PC-3 (cell line): ENCODE measurements at regions not wholly inside any gene's neighbourhood (a gene's known extent, or its start where the extent isn't known, plus 50 kb on each side); places are given as distances from the start of the nearest gene placed in this dataset.

Experiments used
- ATAC-seq: fragments of 200-7000 bp; cut with Tn5 transposase; 2 replicates; pipeline ENCODE4 v1.9.1; 2020; ENCODE audit warnings: mild to moderate bottlenecking, moderate library complexity
- BruUV-seq: library from RNA; stranded (reverse); fragments of 400-500 nt; replicated peaks from 2 replicates; lab custom pipeline; 2021; lab: Mats Ljungman, UMichigan
- CTCF ChIA-PET: fragments of 300-600 bp; sonication (Branson Sonifier 250); formaldehyde crosslinking; loops from one replicate; lab custom pipeline; 2022; ENCODE audit warnings: antibody characterized with exemption; lab: Charles Lee
- POLR2A ChIA-PET: fragments of 300-600 bp; sonication (Branson Sonifier 250); formaldehyde crosslinking; loops from one replicate; lab custom pipeline; 2022; ENCODE audit warnings: antibody characterized with exemption; ENCODE audit not compliant: unreplicated experiment; lab: Charles Lee
- DNase-seq: peaks from one replicate; pipeline ENCODE4 v3.0.0-alpha.2; 2015
- H2AFZ ChIP-seq: fragments of 300-600 bp; sonication (generic); 2 replicates; pipeline ENCODE4 v1.6.0; 2016; ENCODE audit warnings: antibody characterized with exemption, low read length
- H3F3A ChIP-seq: fragments of 300-600 bp; sonication (generic); one replicate; pipeline ENCODE4 v1.6.0; 2017; ENCODE audit warnings: antibody characterized with exemption, low read length, control low read depth, mild to moderate bottlenecking; ENCODE audit not compliant: unreplicated experiment
- H3K27ac ChIP-seq: fragments of 300-600 bp; sonication (generic); 2 replicates; pipeline ENCODE4 v1.5.1; 2016; ENCODE audit warnings: mild to moderate bottlenecking, low read length
- H3K27me3 ChIP-seq: fragments of 300-600 bp; sonication (generic); 2 replicates; pipeline ENCODE4 v1.6.1; 2016; ENCODE audit warnings: low read length, mixed read lengths
- H3K36me3 ChIP-seq: fragments of 300-600 bp; sonication (generic); 2 replicates; pipeline ENCODE4 v1.6.1; 2016; ENCODE audit warnings: low read depth, mixed run types, low read length, mixed read lengths
- H3K4me1 ChIP-seq: fragments of 300-600 bp; sonication (generic); 2 replicates; pipeline ENCODE4 v1.5.1; 2016; ENCODE audit warnings: low read length; ENCODE audit not compliant: insufficient read depth
- H3K4me2 ChIP-seq: fragments of 300-600 bp; sonication (generic); 2 replicates; pipeline ENCODE4 v1.6.0; 2016; ENCODE audit warnings: low read length
- H3K4me3 ChIP-seq: fragments of 300-600 bp; sonication (generic); 2 replicates; pipeline ENCODE4 v1.5.1; 2016; ENCODE audit warnings: mild to moderate bottlenecking, low read length, mixed read lengths
- H3K79me2 ChIP-seq: fragments of 300-600 bp; sonication (generic); 2 replicates; pipeline ENCODE4 v1.6.1; 2017; ENCODE audit warnings: low read length, mixed read lengths
- H3K9ac ChIP-seq: fragments of 300-600 bp; sonication (generic); 2 replicates; pipeline ENCODE4 v1.6.0; 2016; ENCODE audit warnings: mild to moderate bottlenecking, low read length
- H3K9me2 ChIP-seq: fragments of 300-600 bp; sonication (generic); replicated peaks from 2 replicates; pipeline ENCODE4 v1.6.1; 2016; ENCODE audit warnings: mixed run types, low read length, mixed read lengths
- H3K9me3 ChIP-seq: fragments of 300-600 bp; sonication (generic); 2 replicates; pipeline ENCODE4 v1.6.1; 2016; ENCODE audit warnings: low read length, mixed read lengths
- H4K20me1 ChIP-seq: fragments of 300-600 bp; sonication (generic); 2 replicates; pipeline ENCODE4 v1.6.1; 2016; ENCODE audit warnings: low read length, mixed read lengths
- CTCF ChIP-seq: fragments of 300-600 bp; sonication (generic); conservative IDR thresholded peaks from 2 replicates; pipeline ENCODE4 v1.5.1; 2017; ENCODE audit warnings: antibody characterized with exemption, low read depth, mild to moderate bottlenecking, low read length
- EZH2 ChIP-seq: fragments of 300-600 bp; sonication (generic); IDR thresholded peaks from one replicate; pipeline ENCODE4 v1.6.1; 2017; ENCODE audit warnings: antibody characterized with exemption, mild to moderate bottlenecking, low read length; ENCODE audit not compliant: unreplicated experiment
- EZH2phosphoT487 ChIP-seq: fragments of 300-600 bp; sonication (generic); IDR thresholded peaks from 2 replicates; pipeline ENCODE4 v1.6.1; 2018; ENCODE audit warnings: mild to moderate bottlenecking, antibody characterized with exemption, low read length, borderline replicate concordance
- intact Hi-C: fragments of 100-400 bp; cut with micrococcal nuclease; formaldehyde crosslinking; loops from 2 replicates; pipeline ENCODE4 v1.9.0; 2023

GRCh38 chr5:163619273-163619934 lies 114.0 kb downstream of the MAT2B start:
- ATAC-seq, result no peak
- Histone ChIP-seq H3K36me3 (no peaks in the 10 kb centered on the region), H3K9ac (no peak overlapping the region), H3K4me2 (no peak overlapping the region), H3K4me1 (no peaks in the 10 kb centered on the region), H3K9me2 (no peaks in the 10 kb centered on the region), H3K9me3 (no peaks in the 10 kb centered on the region), H2AFZ (no peak overlapping the region), H3K4me3 (no peak overlapping the region), H3K79me2 (no peaks in the 10 kb centered on the region), H4K20me1 (no peaks in the 10 kb centered on the region), H3K27me3 (peaks cover 87% of the 10 kb centered on the region), H3K27ac (no peak overlapping the region), H3F3A (no peaks in the 10 kb centered on the region)
- ChIA-PET POLR2A (no interaction called here), CTCF (no interaction called here)
- no peak for DNase-seq
- intact Hi-C loops, result no loop called here
- no TSS peak for BruUV-seq
- no peak for TF ChIP-seq CTCF
- no peak for TF ChIP-seq EZH2phosphoT487
- no peak for TF ChIP-seq EZH2

- no peak overlapping the region for H3K27ac ChIP-seq
- BruUV-seq, result no TSS peak
- no peaks in the 10 kb centered on the region for H3K36me3 ChIP-seq
- CTCF ChIA-PET, result no interaction called here
- H3K4me3 ChIP-seq, result no peak overlapping the region
- H3F3A ChIP-seq, result no peaks in the 10 kb centered on the region
- H3K79me2 ChIP-seq, result no peaks in the 10 kb centered on the region
- no peaks in the 10 kb centered on the region for H3K9me2 ChIP-seq
- no peak overlapping the region for H2AFZ ChIP-seq
- no peak overlapping the region for H3K4me2 ChIP-seq
- POLR2A ChIA-PET, result no interaction called here
- intact Hi-C loops, result no loop called here
- TF ChIP-seq CTCF (no peak), EZH2 (no peak), EZH2phosphoT487 (no peak)
- no peaks in the 10 kb centered on the region for H3K9me3 ChIP-seq
- H3K4me1 ChIP-seq, result no peaks in the 10 kb centered on the region
- no peaks in the 10 kb centered on the region for H4K20me1 ChIP-seq
- DNase-seq (no peak), ATAC-seq (no peak)
- no peak overlapping the region for H3K9ac ChIP-seq
- H3K27me3 ChIP-seq, result peaks cover 84% of the 10 kb centered on the region
Measured at GRCh38 chr5:163619951-163620350, 114.5 kb downstream of the MAT2B start.

- TF ChIP-seq EZH2 (no peak), CTCF (no peak), EZH2phosphoT487 (no peak)
- H3K4me1 ChIP-seq, result no peaks in the 10 kb centered on the region
- H3K9me2 ChIP-seq, result no peaks in the 10 kb centered on the region
- H3F3A ChIP-seq, result no peaks in the 10 kb centered on the region
- no peaks in the 10 kb centered on the region for H3K9me3 ChIP-seq
- DNase-seq (no peak), ATAC-seq (no peak)
- no peaks in the 10 kb centered on the region for H3K36me3 ChIP-seq
- BruUV-seq, result no TSS peak
- no peak overlapping the region for H3K9ac ChIP-seq
- POLR2A ChIA-PET, result no interaction called here
- no peak overlapping the region for H2AFZ ChIP-seq
- no peaks in the 10 kb centered on the region for H4K20me1 ChIP-seq
- H3K4me2 ChIP-seq, result no peak overlapping the region
- CTCF ChIA-PET, result no interaction called here
- no peak overlapping the region for H3K27ac ChIP-seq
- no peaks in the 10 kb centered on the region for H3K79me2 ChIP-seq
- H3K4me3 ChIP-seq, result no peak overlapping the region
- intact Hi-C loops, result no loop called here
- peaks cover 66% of the 10 kb centered on the region for H3K27me3 ChIP-seq
Measured at GRCh38 chr5:163622799-163623198, 117.4 kb downstream of the MAT2B start.
